ENCODE measurements at regions not wholly inside any gene's neighbourhood (a gene's known extent, or its start where the extent isn't known, plus 50 kb on each side); places are given as distances from the start of the nearest gene placed in this dataset.
"Not testable (repeated sequence)": the region's sequence is repeated elsewhere in the genome, so short reads cannot be mapped to it uniquely, and the experiment has no call there.

GRCh38 chr15:24766511-24767133, 91.0 kb downstream of the NPAP1 start:
- H3K4me1 ChIP-seq (ENCODE audit: control insufficient read depth, insufficient read depth, low read length) = peaks cover 15% of the 10 kb centered on the region
- no peaks in the 10 kb centered on the region for H3K9me3 ChIP-seq (ENCODE audit: control insufficient read depth, insufficient read depth, low read length)
- no peaks in the 10 kb centered on the region for H3K27me3 ChIP-seq (ENCODE audit: control insufficient read depth, insufficient read depth, low read length)
- H3K4me3 ChIP-seq (ENCODE audit: low read depth, low read length) = no peak overlapping the region
- H3K36me3 ChIP-seq (ENCODE audit: control insufficient read depth, insufficient read depth, low read length) = no peaks in the 10 kb centered on the region
- no peak overlapping the region for H3K9ac ChIP-seq (ENCODE audit: low read depth, low read length)

- H3K4me1 ChIP-seq (ENCODE audit: control insufficient read depth, insufficient read depth, low read length) = peaks cover 8% of the 10 kb centered on the region
- peak overlapping the region; percentile 78 for H3K9ac ChIP-seq (ENCODE audit: low read depth, low read length)
- H3K27me3 ChIP-seq (ENCODE audit: control insufficient read depth, insufficient read depth, low read length) = no peaks in the 10 kb centered on the region
- no peaks in the 10 kb centered on the region for H3K9me3 ChIP-seq (ENCODE audit: control insufficient read depth, insufficient read depth, low read length)
- peak overlapping the region; percentile 82 for H3K4me3 ChIP-seq (ENCODE audit: low read depth, low read length)
- H3K36me3 ChIP-seq (ENCODE audit: control insufficient read depth, insufficient read depth, low read length) = no peaks in the 10 kb centered on the region
Observed at GRCh38 chr15:24772266-24772665, 96.7 kb downstream of the NPAP1 start.

GRCh38 chr15:24772686-24773373, 97.3 kb downstream of the NPAP1 start:
- no peaks in the 10 kb centered on the region for H3K36me3 ChIP-seq (ENCODE audit: control insufficient read depth, insufficient read depth, low read length)
- peaks cover 8% of the 10 kb centered on the region for H3K4me1 ChIP-seq (ENCODE audit: control insufficient read depth, insufficient read depth, low read length)
- H3K4me3 ChIP-seq (ENCODE audit: low read depth, low read length) = peak overlapping the region; percentile 82
- no peaks in the 10 kb centered on the region for H3K9me3 ChIP-seq (ENCODE audit: control insufficient read depth, insufficient read depth, low read length)
- no peaks in the 10 kb centered on the region for H3K27me3 ChIP-seq (ENCODE audit: control insufficient read depth, insufficient read depth, low read length)
- H3K9ac ChIP-seq (ENCODE audit: low read depth, low read length) = peak overlapping the region; percentile 78

- H3K9ac ChIP-seq (ENCODE audit: low read depth, low read length) = no peak overlapping the region
- no peaks in the 10 kb centered on the region for H3K27me3 ChIP-seq (ENCODE audit: control insufficient read depth, insufficient read depth, low read length)
- H3K36me3 ChIP-seq (ENCODE audit: control insufficient read depth, insufficient read depth, low read length) = no peaks in the 10 kb centered on the region
- peaks cover 2% of the 10 kb centered on the region for H3K9me3 ChIP-seq (ENCODE audit: control insufficient read depth, insufficient read depth, low read length)
- H3K4me3 ChIP-seq (ENCODE audit: low read depth, low read length) = no peak overlapping the region
- no peaks in the 10 kb centered on the region for H3K4me1 ChIP-seq (ENCODE audit: control insufficient read depth, insufficient read depth, low read length)
Observed at GRCh38 chr15:24777307-24777706, 101.7 kb downstream of the NPAP1 start.

- Histone ChIP-seq H3K9ac (ENCODE audit: low read depth, low read length) (no peak overlapping the region), H3K4me1 (ENCODE audit: control insufficient read depth, insufficient read depth, low read length) (peaks cover 12% of the 10 kb centered on the region), H3K27me3 (ENCODE audit: control insufficient read depth, insufficient read depth, low read length) (no peaks in the 10 kb centered on the region), H3K9me3 (ENCODE audit: control insufficient read depth, insufficient read depth, low read length) (peaks cover 4% of the 10 kb centered on the region), H3K4me3 (ENCODE audit: low read depth, low read length) (peak overlapping the region; percentile 39), H3K36me3 (ENCODE audit: control insufficient read depth, insufficient read depth, low read length) (no peaks in the 10 kb centered on the region)
Observed at GRCh38 chr15:24784506-24784905, 108.9 kb downstream of the NPAP1 start.

- Histone ChIP-seq H3K4me1 (ENCODE audit: control insufficient read depth, insufficient read depth, low read length) (peaks cover 12% of the 10 kb centered on the region), H3K9me3 (ENCODE audit: control insufficient read depth, insufficient read depth, low read length) (peaks cover 4% of the 10 kb centered on the region), H3K4me3 (ENCODE audit: low read depth, low read length) (no peak overlapping the region), H3K9ac (ENCODE audit: low read depth, low read length) (no peak overlapping the region), H3K36me3 (ENCODE audit: control insufficient read depth, insufficient read depth, low read length) (no peaks in the 10 kb centered on the region), H3K27me3 (ENCODE audit: control insufficient read depth, insufficient read depth, low read length) (no peaks in the 10 kb centered on the region)
Observed at GRCh38 chr15:24786347-24786746, 110.8 kb downstream of the NPAP1 start.

GRCh38 chr15:24802624-24803023, 127.0 kb downstream of the NPAP1 start:
- H3K9me3 ChIP-seq (ENCODE audit: control insufficient read depth, insufficient read depth, low read length); H3K27me3 ChIP-seq (ENCODE audit: control insufficient read depth, insufficient read depth, low read length); H3K36me3 ChIP-seq (ENCODE audit: control insufficient read depth, insufficient read depth, low read length); H3K9ac ChIP-seq (ENCODE audit: low read depth, low read length); H3K4me3 ChIP-seq (ENCODE audit: low read depth, low read length); H3K4me1 ChIP-seq (ENCODE audit: control insufficient read depth, insufficient read depth, low read length): not testable (repeated sequence)

- Histone ChIP-seq H3K4me3 (ENCODE audit: low read depth, low read length) (no peak overlapping the region), H3K9ac (ENCODE audit: low read depth, low read length) (no peak overlapping the region), H3K9me3 (ENCODE audit: control insufficient read depth, insufficient read depth, low read length) (no peaks in the 10 kb centered on the region), H3K4me1 (ENCODE audit: control insufficient read depth, insufficient read depth, low read length) (peaks cover 5% of the 10 kb centered on the region), H3K27me3 (ENCODE audit: control insufficient read depth, insufficient read depth, low read length) (no peaks in the 10 kb centered on the region), H3K36me3 (ENCODE audit: control insufficient read depth, insufficient read depth, low read length) (no peaks in the 10 kb centered on the region)
Observed at GRCh38 chr15:24819680-24820079, 135.1 kb upstream of the SNRPN start.

GRCh38 chr15:24823473-24823872, 131.3 kb upstream of the SNRPN start:
- peak overlapping the region; percentile 45 for H3K4me3 ChIP-seq (ENCODE audit: low read depth, low read length)

GRCh38 chr15:24832282-24832681, 122.5 kb upstream of the SNRPN start:
- Histone ChIP-seq H3K4me3 (ENCODE audit: low read depth, low read length) (no peak overlapping the region), H3K27me3 (ENCODE audit: control insufficient read depth, insufficient read depth, low read length) (no peaks in the 10 kb centered on the region), H3K9me3 (ENCODE audit: control insufficient read depth, insufficient read depth, low read length) (no peaks in the 10 kb centered on the region), H3K36me3 (ENCODE audit: control insufficient read depth, insufficient read depth, low read length) (no peaks in the 10 kb centered on the region), H3K9ac (ENCODE audit: low read depth, low read length) (no peak overlapping the region), H3K4me1 (ENCODE audit: control insufficient read depth, insufficient read depth, low read length) (peaks cover 12% of the 10 kb centered on the region)

More at GRCh38 chr15:24823473-24823872, 131.3 kb upstream of the SNRPN start:
- Histone ChIP-seq H3K9me3 (ENCODE audit: control insufficient read depth, insufficient read depth, low read length) (no peaks in the 10 kb centered on the region), H3K4me1 (ENCODE audit: control insufficient read depth, insufficient read depth, low read length) (peaks cover 9% of the 10 kb centered on the region), H3K27me3 (ENCODE audit: control insufficient read depth, insufficient read depth, low read length) (no peaks in the 10 kb centered on the region), H3K36me3 (ENCODE audit: control insufficient read depth, insufficient read depth, low read length) (no peaks in the 10 kb centered on the region), H3K9ac (ENCODE audit: low read depth, low read length) (no peak overlapping the region)

- Histone ChIP-seq H3K9me3 (ENCODE audit: control insufficient read depth, insufficient read depth, low read length) (no peaks in the 10 kb centered on the region), H3K9ac (ENCODE audit: low read depth, low read length) (no peak overlapping the region), H3K4me3 (ENCODE audit: low read depth, low read length) (no peak overlapping the region), H3K27me3 (ENCODE audit: control insufficient read depth, insufficient read depth, low read length) (no peaks in the 10 kb centered on the region), H3K36me3 (ENCODE audit: control insufficient read depth, insufficient read depth, low read length) (no peaks in the 10 kb centered on the region), H3K4me1 (ENCODE audit: control insufficient read depth, insufficient read depth, low read length) (peaks cover 12% of the 10 kb centered on the region)
Observed at GRCh38 chr15:24835301-24835700, 119.5 kb upstream of the SNRPN start.

- no peaks in the 10 kb centered on the region for H3K36me3 ChIP-seq (ENCODE audit: control insufficient read depth, insufficient read depth, low read length)
- H3K4me3 ChIP-seq (ENCODE audit: low read depth, low read length) = peak overlapping the region; percentile 56
- H3K9ac ChIP-seq (ENCODE audit: low read depth, low read length) = no peak overlapping the region
- H3K4me1 ChIP-seq (ENCODE audit: control insufficient read depth, insufficient read depth, low read length) = peaks cover 15% of the 10 kb centered on the region
- no peaks in the 10 kb centered on the region for H3K27me3 ChIP-seq (ENCODE audit: control insufficient read depth, insufficient read depth, low read length)
- H3K9me3 ChIP-seq (ENCODE audit: control insufficient read depth, insufficient read depth, low read length) = no peaks in the 10 kb centered on the region
Observed at GRCh38 chr15:24848050-24848449, 106.7 kb upstream of the SNRPN start.

Measured in iPS-15b (cell line).